ENCODE measurements at regions not wholly inside any gene's neighbourhood (a gene's known extent, or its start where the extent isn't known, plus 50 kb on each side); places are given as distances from the start of the nearest gene placed in this dataset.

GRCh38 chr1:95451904-95452303, 217.9 kb downstream of the RWDD3 start:
- H3K27ac ChIP-seq (ENCODE audit: low read depth, low read length): no peak overlapping the region
- Mint-ChIP-seq H3K27me3 (ENCODE audit: low read depth, unreplicated experiment) (no peaks in the 10 kb centered on the region), H3K9me3 (ENCODE audit: unreplicated experiment) (peaks cover 3% of the 10 kb centered on the region), H3K27ac (ENCODE audit: unreplicated experiment) (no peak overlapping the region), H3K36me3 (ENCODE audit: low read depth, unreplicated experiment) (no peaks in the 10 kb centered on the region), H3K4me3 (ENCODE audit: unreplicated experiment) (no peak overlapping the region), H3K4me1 (ENCODE audit: low read depth, unreplicated experiment) (no peaks in the 10 kb centered on the region)
- TF ChIP-seq EZH2 (IDR thresholded peaks at IDR 0.05; ENCODE audit: insufficient read depth, low read length) (no peak), CTCF (IDR thresholded peaks at IDR 0.05; ENCODE audit: insufficient read depth, low read depth, low read length) (no peak)
- H3K9ac ChIP-seq (ENCODE audit: low read length): no peak overlapping the region
- H2AFZ ChIP-seq (ENCODE audit: low read depth, low read length): no peak overlapping the region
- no peak overlapping the region for H3K4me2 ChIP-seq (ENCODE audit: low read length)
- H3K27me3 ChIP-seq (ENCODE audit: insufficient read depth, low read length): no peaks in the 10 kb centered on the region
- no peak for FAIRE-seq
- no peaks in the 10 kb centered on the region for H3K79me2 ChIP-seq (ENCODE audit: insufficient read depth, low read length)
- H3K36me3 ChIP-seq (ENCODE audit: insufficient read depth, low read length): no peaks in the 10 kb centered on the region
- no peaks in the 10 kb centered on the region for H4K20me1 ChIP-seq (ENCODE audit: insufficient read depth, low read length)
- no peaks in the 10 kb centered on the region for H3K4me1 ChIP-seq (ENCODE audit: insufficient read depth, low read length)
- H3K4me3 ChIP-seq (ENCODE audit: insufficient read depth, low read depth, low read length): no peak overlapping the region
- no peaks in the 10 kb centered on the region for H3K9me3 ChIP-seq (ENCODE audit: insufficient read depth, low read depth, low read length)
- no peak for DNase-seq (ENCODE audit: low read depth)

GRCh38 chr1:95453053-95453452, 219.0 kb downstream of the RWDD3 start:
- H3K27me3 Mint-ChIP-seq (ENCODE audit: low read depth, unreplicated experiment): no peaks in the 10 kb centered on the region
- H3K4me3 Mint-ChIP-seq (ENCODE audit: unreplicated experiment): no peak overlapping the region
- Histone ChIP-seq H3K4me2 (ENCODE audit: low read length) (no peak overlapping the region), H2AFZ (ENCODE audit: low read depth, low read length) (no peak overlapping the region), H3K9ac (ENCODE audit: low read length) (no peak overlapping the region), H3K27ac (ENCODE audit: low read depth, low read length) (no peak overlapping the region), H3K36me3 (ENCODE audit: insufficient read depth, low read length) (no peaks in the 10 kb centered on the region), H3K27me3 (ENCODE audit: insufficient read depth, low read length) (no peaks in the 10 kb centered on the region), H4K20me1 (ENCODE audit: insufficient read depth, low read length) (no peaks in the 10 kb centered on the region), H3K9me3 (ENCODE audit: insufficient read depth, low read depth, low read length) (no peaks in the 10 kb centered on the region), H3K79me2 (ENCODE audit: insufficient read depth, low read length) (no peaks in the 10 kb centered on the region), H3K4me3 (ENCODE audit: insufficient read depth, low read depth, low read length) (no peak overlapping the region), H3K4me1 (ENCODE audit: insufficient read depth, low read length) (no peaks in the 10 kb centered on the region)
- H3K4me1 Mint-ChIP-seq (ENCODE audit: low read depth, unreplicated experiment): no peaks in the 10 kb centered on the region
- H3K9me3 Mint-ChIP-seq (ENCODE audit: unreplicated experiment): peaks cover 3% of the 10 kb centered on the region
- DNase-seq (ENCODE audit: low read depth) (no peak), FAIRE-seq (no peak)
- H3K36me3 Mint-ChIP-seq (ENCODE audit: low read depth, unreplicated experiment): no peaks in the 10 kb centered on the region
- TF ChIP-seq EZH2 (IDR thresholded peaks at IDR 0.05; ENCODE audit: insufficient read depth, low read length) (no peak), CTCF (IDR thresholded peaks at IDR 0.05; ENCODE audit: insufficient read depth, low read depth, low read length) (no peak)
- no peak overlapping the region for H3K27ac Mint-ChIP-seq (ENCODE audit: unreplicated experiment)

- DNase-seq (ENCODE audit: low read depth): no peak
- Histone ChIP-seq H3K9me3 (ENCODE audit: insufficient read depth, low read depth, low read length) (no peaks in the 10 kb centered on the region), H4K20me1 (ENCODE audit: insufficient read depth, low read length) (no peaks in the 10 kb centered on the region), H3K27me3 (ENCODE audit: insufficient read depth, low read length) (no peaks in the 10 kb centered on the region), H2AFZ (ENCODE audit: low read depth, low read length) (no peak overlapping the region), H3K9ac (ENCODE audit: low read length) (no peak overlapping the region), H3K4me2 (ENCODE audit: low read length) (no peak overlapping the region), H3K4me1 (ENCODE audit: insufficient read depth, low read length) (no peaks in the 10 kb centered on the region), H3K36me3 (ENCODE audit: insufficient read depth, low read length) (no peaks in the 10 kb centered on the region), H3K27ac (ENCODE audit: low read depth, low read length) (no peak overlapping the region), H3K79me2 (ENCODE audit: insufficient read depth, low read length) (no peaks in the 10 kb centered on the region), H3K4me3 (ENCODE audit: insufficient read depth, low read depth, low read length) (no peak overlapping the region)
- no peaks in the 10 kb centered on the region for H3K4me1 Mint-ChIP-seq (ENCODE audit: low read depth, unreplicated experiment)
- no peak for FAIRE-seq
- no peaks in the 10 kb centered on the region for H3K9me3 Mint-ChIP-seq (ENCODE audit: unreplicated experiment)
- TF ChIP-seq EZH2 (IDR thresholded peaks at IDR 0.05; ENCODE audit: insufficient read depth, low read length) (no peak), CTCF (IDR thresholded peaks at IDR 0.05; ENCODE audit: insufficient read depth, low read depth, low read length) (no peak)
- no peak overlapping the region for H3K27ac Mint-ChIP-seq (ENCODE audit: unreplicated experiment)
- no peak overlapping the region for H3K4me3 Mint-ChIP-seq (ENCODE audit: unreplicated experiment)
- no peaks in the 10 kb centered on the region for H3K27me3 Mint-ChIP-seq (ENCODE audit: low read depth, unreplicated experiment)
- no peaks in the 10 kb centered on the region for H3K36me3 Mint-ChIP-seq (ENCODE audit: low read depth, unreplicated experiment)
These were observed 233.0 kb downstream of the RWDD3 start for GRCh38 chr1:95467036-95467435.

Measured in astrocyte (in vitro differentiated cells and primary cell).